HG03575 (cell line): ENCODE measurements at regions not wholly inside any gene's neighbourhood (a gene's known extent, or its start where the extent isn't known, plus 50 kb on each side); places are given as distances from the start of the nearest gene placed in this dataset.
"Not testable (repeated sequence)": the region's sequence is repeated elsewhere in the genome, so short reads cannot be mapped to it uniquely, and the experiment has no call there.

Source experiments
- ATAC-seq: cut with Tn5 transposase; IDR thresholded peaks from one replicate; pipeline ENCODE4 v1.9.1; 2021; ENCODE audit not compliant: unreplicated experiment, insufficient number of reproducible peaks, low FRiP score; ENCODE audit errors: extremely low read depth

GRCh38 chr17:71099003-71099714 lies 929.8 kb downstream of the KCNJ2 start:
- ATAC-seq: no peak

- ATAC-seq: no peak
Observed at GRCh38 chr17:71102777-71103176, 933.4 kb downstream of the KCNJ2 start.

GRCh38 chr17:71104225-71104624 lies 934.9 kb downstream of the KCNJ2 start:
- no peak for ATAC-seq

GRCh38 chr17:71106056-71106455 lies 936.7 kb downstream of the KCNJ2 start:
- not testable (repeated sequence) for ATAC-seq

GRCh38 chr17:71107136-71107535 lies 937.8 kb downstream of the KCNJ2 start:
- ATAC-seq: no peak

GRCh38 chr17:71109697-71110096 lies 940.4 kb downstream of the KCNJ2 start:
- ATAC-seq: no peak

GRCh38 chr17:71110326-71110725 lies 941.0 kb downstream of the KCNJ2 start:
- ATAC-seq: no peak

GRCh38 chr17:71111460-71111859 lies 942.1 kb downstream of the KCNJ2 start:
- ATAC-seq: no peak

- no peak for ATAC-seq
Observed at GRCh38 chr17:71111934-71112333, 942.6 kb downstream of the KCNJ2 start.

- no peak for ATAC-seq
Observed at GRCh38 chr17:71113347-71113746, 944.0 kb downstream of the KCNJ2 start.

GRCh38 chr17:71114911-71115668 lies 945.8 kb downstream of the KCNJ2 start:
- no peak for ATAC-seq

GRCh38 chr17:71115669-71115972 lies 946.3 kb downstream of the KCNJ2 start:
- ATAC-seq: no peak

GRCh38 chr17:71117466-71117865 lies 948.1 kb downstream of the KCNJ2 start:
- ATAC-seq: no peak

- ATAC-seq: no peak
Observed at GRCh38 chr17:71118039-71118438, 948.7 kb downstream of the KCNJ2 start.

GRCh38 chr17:71127416-71127815 lies 958.1 kb downstream of the KCNJ2 start:
- ATAC-seq: no peak

- ATAC-seq: no peak
Observed at GRCh38 chr17:71142333-71142732, 973.0 kb downstream of the KCNJ2 start.

GRCh38 chr17:71145486-71145885 lies 975.3 kb upstream of the SOX9 start:
- ATAC-seq: no peak

- no peak for ATAC-seq
Observed at GRCh38 chr17:71147906-71148305, 972.9 kb upstream of the SOX9 start.

GRCh38 chr17:71149607-71150006 lies 971.2 kb upstream of the SOX9 start:
- ATAC-seq: no peak

- ATAC-seq: no peak
Observed at GRCh38 chr17:71157297-71157696, 963.5 kb upstream of the SOX9 start.

GRCh38 chr17:71158437-71158836 lies 962.4 kb upstream of the SOX9 start:
- ATAC-seq: no peak
